ENCODE measurements at regions not wholly inside any gene's neighbourhood (a gene's known extent, or its start where the extent isn't known, plus 50 kb on each side); places are given as distances from the start of the nearest gene placed in this dataset.

GRCh38 chr15:46858150-46858549, 859.2 kb upstream of the SEMA6D start:
- CTCF ChIA-PET = no interaction called here
- no peak overlapping the region for H3K27ac ChIP-seq (ENCODE audit: low read depth, low read length)
- intact Hi-C loops (cut with micrococcal nuclease) = no loop called here
- no peak for ATAC-seq
- H3K27ac Mint-ChIP-seq = no peak overlapping the region
- peaks cover 0 to 14% (median 6%) of the 10 kb centered on the region in 11 donors for H3K9me3 Mint-ChIP-seq
- H3K4me3 Mint-ChIP-seq = no peak overlapping the region
- H3K36me3 Mint-ChIP-seq = no peaks in the 10 kb centered on the region
- H3K36me3 ChIP-seq (ENCODE audit: control insufficient read depth in 2 of 3, insufficient read depth in 3 of 3, low read length in 3 of 3) = no peaks in the 10 kb centered on the region
- no peak overlapping the region for H3K4me3 ChIP-seq (ENCODE audit: low read length)
- H3K4me1 ChIP-seq (ENCODE audit: control insufficient read depth in 2 of 2, insufficient read depth in 2 of 2, low read length in 2 of 2) = no peaks in the 10 kb centered on the region
- H3K27me3 Mint-ChIP-seq = no peaks in the 10 kb centered on the region
- no peaks in the 10 kb centered on the region for H3K4me1 Mint-ChIP-seq
- H3K27me3 ChIP-seq (ENCODE audit: control insufficient read depth in 2 of 2, insufficient read depth in 2 of 2, low read length in 2 of 2) = no peaks in the 10 kb centered on the region
- POLR2A ChIA-PET = no interaction called here
- no peak for DNase-seq
- no peaks in the 10 kb centered on the region for H3K9me3 ChIP-seq (ENCODE audit: control insufficient read depth in 2 of 3, low read length in 3 of 3)

- H3K27ac Mint-ChIP-seq = no peak overlapping the region
- Histone ChIP-seq H3K36me3 (ENCODE audit: control insufficient read depth in 2 of 3, insufficient read depth in 3 of 3, low read length in 3 of 3) (no peaks in the 10 kb centered on the region), H3K4me1 (ENCODE audit: control insufficient read depth in 2 of 2, insufficient read depth in 2 of 2, low read length in 2 of 2) (no peaks in the 10 kb centered on the region), H3K4me3 (ENCODE audit: low read length) (no peak overlapping the region), H3K27me3 (ENCODE audit: control insufficient read depth in 2 of 2, insufficient read depth in 2 of 2, low read length in 2 of 2) (no peaks in the 10 kb centered on the region), H3K27ac (ENCODE audit: low read depth, low read length) (no peak overlapping the region), H3K9me3 (ENCODE audit: control insufficient read depth in 2 of 3, low read length in 3 of 3) (no peaks in the 10 kb centered on the region)
- H3K9me3 Mint-ChIP-seq = peaks cover 0 to 17% (median 6%) of the 10 kb centered on the region in 11 donors
- DNase-seq = no peak
- intact Hi-C loops (cut with micrococcal nuclease) = no loop called here
- ChIA-PET CTCF (no interaction called here), POLR2A (no interaction called here)
- no peak for ATAC-seq
- H3K4me1 Mint-ChIP-seq = no peaks in the 10 kb centered on the region
- no peaks in the 10 kb centered on the region for H3K36me3 Mint-ChIP-seq
- peaks cover 0 to 4% (median 0%) of the 10 kb centered on the region in 5 donors for H3K27me3 Mint-ChIP-seq
- H3K4me3 Mint-ChIP-seq = no peak overlapping the region
Measured at GRCh38 chr15:46861796-46862195, 855.5 kb upstream of the SEMA6D start.

DNA sequence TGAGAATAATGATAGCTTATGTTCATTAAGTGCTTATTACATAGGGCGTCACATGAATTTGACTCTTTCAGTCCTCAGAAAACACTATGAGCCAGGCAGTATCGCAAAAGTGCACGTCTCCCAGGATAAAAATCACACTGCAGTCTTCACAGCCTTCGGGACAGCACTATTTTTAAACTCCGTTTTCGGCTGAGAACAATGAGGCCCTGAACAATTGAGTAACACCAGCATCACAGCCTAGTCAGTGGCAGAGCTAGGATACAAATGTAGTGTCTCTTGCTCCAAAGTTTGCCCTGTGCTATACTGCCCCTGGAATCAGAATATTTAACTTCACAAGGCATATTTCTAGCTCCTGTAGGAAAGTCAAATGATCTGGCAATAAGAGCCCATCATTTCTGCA, 852.1 kb upstream of the SEMA6D start:
- no peak overlapping the region for H3K27ac Mint-ChIP-seq
- Histone ChIP-seq H3K4me3 (ENCODE audit: low read length) (no peak overlapping the region), H3K9me3 (ENCODE audit: control insufficient read depth in 2 of 3, low read length in 3 of 3) (no peaks in the 10 kb centered on the region), H3K27ac (ENCODE audit: low read depth, low read length) (no peak overlapping the region), H3K36me3 (ENCODE audit: control insufficient read depth in 2 of 3, insufficient read depth in 3 of 3, low read length in 3 of 3) (no peaks in the 10 kb centered on the region), H3K27me3 (ENCODE audit: control insufficient read depth in 2 of 2, insufficient read depth in 2 of 2, low read length in 2 of 2) (no peaks in the 10 kb centered on the region), H3K4me1 (ENCODE audit: control insufficient read depth in 2 of 2, insufficient read depth in 2 of 2, low read length in 2 of 2) (no peaks in the 10 kb centered on the region)
- intact Hi-C loops (cut with micrococcal nuclease) = no loop called here
- ChIA-PET POLR2A (no interaction called here), CTCF (interaction anchor here (0.5 kb wide), 1 partner anchor 107 kb away, joined by 5 read pairs; no protein-coding TSS in a partner anchor)
- H3K36me3 Mint-ChIP-seq = no peaks in the 10 kb centered on the region
- peaks cover 0 to 11% (median 4%) of the 10 kb centered on the region in 11 donors for H3K9me3 Mint-ChIP-seq
- no peaks in the 10 kb centered on the region for H3K4me1 Mint-ChIP-seq
- H3K27me3 Mint-ChIP-seq = peaks cover 0 to 4% (median 0%) of the 10 kb centered on the region in 5 donors
- ATAC-seq = no peak
- no peak for DNase-seq
- H3K4me3 Mint-ChIP-seq = no peak overlapping the region

GRCh38 chr15:46872286-46872980, 844.9 kb upstream of the SEMA6D start:
- DNase-seq (no peak), ATAC-seq (no peak)
- intact Hi-C loops (cut with micrococcal nuclease) = no loop called here
- H3K4me1 ChIP-seq (ENCODE audit: control insufficient read depth in 2 of 2, insufficient read depth in 2 of 2, low read length in 2 of 2) = no peaks in the 10 kb centered on the region
- POLR2A ChIA-PET = no interaction called here
- CTCF ChIA-PET = no interaction called here
- H3K27me3 ChIP-seq (ENCODE audit: control insufficient read depth in 2 of 2, insufficient read depth in 2 of 2, low read length in 2 of 2) = no peaks in the 10 kb centered on the region
- no peak overlapping the region for H3K4me3 Mint-ChIP-seq
- H3K4me1 Mint-ChIP-seq = no peaks in the 10 kb centered on the region
- H3K4me3 ChIP-seq (ENCODE audit: low read length) = no peak overlapping the region
- H3K36me3 Mint-ChIP-seq = no peaks in the 10 kb centered on the region
- H3K9me3 Mint-ChIP-seq = peaks cover 0 to 5% (median 2%) of the 10 kb centered on the region in 11 donors
- H3K36me3 ChIP-seq (ENCODE audit: control insufficient read depth in 2 of 3, insufficient read depth in 3 of 3, low read length in 3 of 3) = no peaks in the 10 kb centered on the region
- H3K27me3 Mint-ChIP-seq = no peaks in the 10 kb centered on the region
- no peak overlapping the region for H3K27ac ChIP-seq (ENCODE audit: low read depth, low read length)
- H3K9me3 ChIP-seq (ENCODE audit: control insufficient read depth in 2 of 3, low read length in 3 of 3) = no peaks in the 10 kb centered on the region
- H3K27ac Mint-ChIP-seq = no peak overlapping the region

GRCh38 chr15:46872981-46873330, 844.3 kb upstream of the SEMA6D start:
- Mint-ChIP-seq H3K36me3 (no peaks in the 10 kb centered on the region), H3K27me3 (no peaks in the 10 kb centered on the region), H3K4me1 (no peaks in the 10 kb centered on the region), H3K9me3 (peaks cover 0 to 5% (median 1%) of the 10 kb centered on the region in 11 donors), H3K27ac (no peak overlapping the region), H3K4me3 (no peak overlapping the region)
- Histone ChIP-seq H3K4me3 (ENCODE audit: low read length) (no peak overlapping the region), H3K27ac (ENCODE audit: low read depth, low read length) (no peak overlapping the region), H3K4me1 (ENCODE audit: control insufficient read depth in 2 of 2, insufficient read depth in 2 of 2, low read length in 2 of 2) (no peaks in the 10 kb centered on the region), H3K9me3 (ENCODE audit: control insufficient read depth in 2 of 3, low read length in 3 of 3) (no peaks in the 10 kb centered on the region), H3K36me3 (ENCODE audit: control insufficient read depth in 2 of 3, insufficient read depth in 3 of 3, low read length in 3 of 3) (no peaks in the 10 kb centered on the region), H3K27me3 (ENCODE audit: control insufficient read depth in 2 of 2, insufficient read depth in 2 of 2, low read length in 2 of 2) (no peaks in the 10 kb centered on the region)
- ChIA-PET POLR2A (no interaction called here), CTCF (no interaction called here)
- no peak for ATAC-seq
- intact Hi-C loops (cut with micrococcal nuclease) = no loop called here
- DNase-seq = no peak

GRCh38 chr15:46879032-46879770, 838.1 kb upstream of the SEMA6D start:
- POLR2A ChIA-PET = no interaction called here
- no peak for ATAC-seq
- H3K27ac ChIP-seq (ENCODE audit: low read depth, low read length) = no peak overlapping the region
- no peaks in the 10 kb centered on the region for H3K27me3 ChIP-seq (ENCODE audit: control insufficient read depth in 2 of 2, insufficient read depth in 2 of 2, low read length in 2 of 2)
- intact Hi-C loops (cut with micrococcal nuclease) = no loop called here
- CTCF ChIA-PET = no interaction called here
- H3K4me3 Mint-ChIP-seq = no peak overlapping the region
- H3K27me3 Mint-ChIP-seq = no peaks in the 10 kb centered on the region
- peaks cover 0 to 4% (median 0%) of the 10 kb centered on the region in 5 donors for H3K36me3 Mint-ChIP-seq
- no peaks in the 10 kb centered on the region for H3K4me1 ChIP-seq (ENCODE audit: control insufficient read depth in 2 of 2, insufficient read depth in 2 of 2, low read length in 2 of 2)
- H3K36me3 ChIP-seq (ENCODE audit: control insufficient read depth in 2 of 3, insufficient read depth in 3 of 3, low read length in 3 of 3) = no peaks in the 10 kb centered on the region
- H3K4me1 Mint-ChIP-seq = no peaks in the 10 kb centered on the region
- no peak for DNase-seq
- peaks cover 0 to 27% (median 9%) of the 10 kb centered on the region in 11 donors for H3K9me3 Mint-ChIP-seq
- no peaks in the 10 kb centered on the region for H3K9me3 ChIP-seq (ENCODE audit: control insufficient read depth in 2 of 3, low read length in 3 of 3)
- no peak overlapping the region for H3K4me3 ChIP-seq (ENCODE audit: low read length)
- H3K27ac Mint-ChIP-seq = no peak overlapping the region

GRCh38 chr15:46880791-46881190, 836.5 kb upstream of the SEMA6D start:
- H3K36me3 Mint-ChIP-seq = peaks cover 0 to 4% (median 0%) of the 10 kb centered on the region in 5 donors
- intact Hi-C loops (cut with micrococcal nuclease) = no loop called here
- ChIA-PET POLR2A (no interaction called here), CTCF (no interaction called here)
- H3K4me1 Mint-ChIP-seq = no peaks in the 10 kb centered on the region
- peaks cover 0 to 27% (median 9%) of the 10 kb centered on the region in 11 donors for H3K9me3 Mint-ChIP-seq
- H3K27ac ChIP-seq (ENCODE audit: low read depth, low read length) = no peak overlapping the region
- H3K27me3 Mint-ChIP-seq = no peaks in the 10 kb centered on the region
- H3K4me3 Mint-ChIP-seq = no peak overlapping the region
- H3K9me3 ChIP-seq (ENCODE audit: control insufficient read depth in 2 of 3, low read length in 3 of 3) = no peaks in the 10 kb centered on the region
- no peaks in the 10 kb centered on the region for H3K36me3 ChIP-seq (ENCODE audit: control insufficient read depth in 2 of 3, insufficient read depth in 3 of 3, low read length in 3 of 3)
- H3K27me3 ChIP-seq (ENCODE audit: control insufficient read depth in 2 of 2, insufficient read depth in 2 of 2, low read length in 2 of 2) = no peaks in the 10 kb centered on the region
- H3K27ac Mint-ChIP-seq = no peak overlapping the region
- no peaks in the 10 kb centered on the region for H3K4me1 ChIP-seq (ENCODE audit: control insufficient read depth in 2 of 2, insufficient read depth in 2 of 2, low read length in 2 of 2)
- no peak overlapping the region for H3K4me3 ChIP-seq (ENCODE audit: low read length)
- no peak for ATAC-seq
- no peak for DNase-seq

Measured in naive thymus-derived CD4-positive, alpha-beta T cell (primary cell).